ENCODE measurements at regions not wholly inside any gene's neighbourhood (a gene's known extent, or its start where the extent isn't known, plus 50 kb on each side); places are given as distances from the start of the nearest gene placed in this dataset.
"Not testable (repeated sequence)": the region's sequence is repeated elsewhere in the genome, so short reads cannot be mapped to it uniquely, and the experiment has no call there.

GRCh38 chr15:96598514-96598913 is 268.0 kb downstream of the NR2F2 start:
- no peak overlapping the region for H3K27ac Mint-ChIP-seq
- peaks cover 10% of the 10 kb centered on the region for H3K27me3 Mint-ChIP-seq

GRCh38 chr15:96599268-96599667 is 268.8 kb downstream of the NR2F2 start:
- no peak overlapping the region for H3K27ac Mint-ChIP-seq
- H3K4me3 Mint-ChIP-seq, result no peak overlapping the region
- no peaks in the 10 kb centered on the region for H3K36me3 Mint-ChIP-seq
- no peaks in the 10 kb centered on the region for H3K9me3 Mint-ChIP-seq
- no peaks in the 10 kb centered on the region for H3K4me1 Mint-ChIP-seq
- peaks cover 9% of the 10 kb centered on the region for H3K27me3 Mint-ChIP-seq

More at GRCh38 chr15:96598514-96598913, 268.0 kb downstream of the NR2F2 start:
- Mint-ChIP-seq H3K36me3 (no peaks in the 10 kb centered on the region), H3K9me3 (no peaks in the 10 kb centered on the region), H3K4me3 (no peak overlapping the region), H3K4me1 (no peaks in the 10 kb centered on the region)

GRCh38 chr15:96600350-96600749 is 269.9 kb downstream of the NR2F2 start:
- no peaks in the 10 kb centered on the region for H3K9me3 Mint-ChIP-seq
- no peak overlapping the region for H3K27ac Mint-ChIP-seq
- H3K4me3 Mint-ChIP-seq, result no peak overlapping the region
- H3K36me3 Mint-ChIP-seq, result no peaks in the 10 kb centered on the region
- peaks cover 4% of the 10 kb centered on the region for H3K27me3 Mint-ChIP-seq
- H3K4me1 Mint-ChIP-seq, result no peaks in the 10 kb centered on the region

- no peak overlapping the region for H3K27ac Mint-ChIP-seq
- H3K4me3 Mint-ChIP-seq, result no peak overlapping the region
- no peaks in the 10 kb centered on the region for H3K4me1 Mint-ChIP-seq
- H3K36me3 Mint-ChIP-seq, result no peaks in the 10 kb centered on the region
- peaks cover 2% of the 10 kb centered on the region for H3K27me3 Mint-ChIP-seq
- no peaks in the 10 kb centered on the region for H3K9me3 Mint-ChIP-seq
These were observed 276.1 kb downstream of the NR2F2 start for GRCh38 chr15:96606617-96607016.

- Mint-ChIP-seq H3K36me3 (no peaks in the 10 kb centered on the region), H3K27ac (no peak overlapping the region), H3K4me3 (no peak overlapping the region), H3K9me3 (no peaks in the 10 kb centered on the region), H3K4me1 (no peaks in the 10 kb centered on the region), H3K27me3 (peaks cover 2% of the 10 kb centered on the region)
These were observed 280.3 kb downstream of the NR2F2 start for GRCh38 chr15:96610757-96611156.

GRCh38 chr15:96612917-96613316 is 282.4 kb downstream of the NR2F2 start:
- H3K4me3 Mint-ChIP-seq, result no peak overlapping the region
- no peaks in the 10 kb centered on the region for H3K4me1 Mint-ChIP-seq
- no peak overlapping the region for H3K27ac Mint-ChIP-seq
- H3K36me3 Mint-ChIP-seq, result no peaks in the 10 kb centered on the region
- H3K27me3 Mint-ChIP-seq, result peaks cover 9% of the 10 kb centered on the region
- H3K9me3 Mint-ChIP-seq, result no peaks in the 10 kb centered on the region

- no peaks in the 10 kb centered on the region for H3K4me1 Mint-ChIP-seq
- H3K4me3 Mint-ChIP-seq, result no peak overlapping the region
- peaks cover 8% of the 10 kb centered on the region for H3K27me3 Mint-ChIP-seq
- H3K36me3 Mint-ChIP-seq, result no peaks in the 10 kb centered on the region
- H3K27ac Mint-ChIP-seq, result no peak overlapping the region
- H3K9me3 Mint-ChIP-seq, result no peaks in the 10 kb centered on the region
These were observed 288.7 kb downstream of the NR2F2 start for GRCh38 chr15:96619174-96619573.

- Mint-ChIP-seq H3K9me3 (no peaks in the 10 kb centered on the region), H3K4me1 (no peaks in the 10 kb centered on the region), H3K4me3 (no peak overlapping the region), H3K27ac (no peak overlapping the region), H3K36me3 (no peaks in the 10 kb centered on the region), H3K27me3 (peaks cover 1% of the 10 kb centered on the region)
These were observed 292.2 kb downstream of the NR2F2 start for GRCh38 chr15:96622714-96623113.

GRCh38 chr15:96625256-96625655 is 294.8 kb downstream of the NR2F2 start:
- H3K9me3 Mint-ChIP-seq, result no peaks in the 10 kb centered on the region
- H3K4me3 Mint-ChIP-seq, result no peak overlapping the region
- no peak overlapping the region for H3K27ac Mint-ChIP-seq
- H3K4me1 Mint-ChIP-seq, result no peaks in the 10 kb centered on the region
- no peaks in the 10 kb centered on the region for H3K36me3 Mint-ChIP-seq
- no peaks in the 10 kb centered on the region for H3K27me3 Mint-ChIP-seq

GRCh38 chr15:96627031-96627568 is 296.6 kb downstream of the NR2F2 start:
- H3K4me1 Mint-ChIP-seq, result no peaks in the 10 kb centered on the region
- H3K27me3 Mint-ChIP-seq, result no peaks in the 10 kb centered on the region
- H3K4me3 Mint-ChIP-seq, result no peak overlapping the region
- H3K27ac Mint-ChIP-seq, result no peak overlapping the region
- no peaks in the 10 kb centered on the region for H3K9me3 Mint-ChIP-seq
- no peaks in the 10 kb centered on the region for H3K36me3 Mint-ChIP-seq

- no peaks in the 10 kb centered on the region for H3K4me1 Mint-ChIP-seq
- no peaks in the 10 kb centered on the region for H3K27me3 Mint-ChIP-seq
- H3K36me3 Mint-ChIP-seq, result no peaks in the 10 kb centered on the region
- no peak overlapping the region for H3K27ac Mint-ChIP-seq
- no peaks in the 10 kb centered on the region for H3K9me3 Mint-ChIP-seq
- H3K4me3 Mint-ChIP-seq, result no peak overlapping the region
These were observed 299.0 kb downstream of the NR2F2 start for GRCh38 chr15:96629511-96629910.

GRCh38 chr15:96638793-96639192 is 308.3 kb downstream of the NR2F2 start:
- Mint-ChIP-seq H3K27me3 (no peaks in the 10 kb centered on the region), H3K4me3 (no peak overlapping the region), H3K27ac (no peak overlapping the region), H3K4me1 (no peaks in the 10 kb centered on the region), H3K9me3 (no peaks in the 10 kb centered on the region), H3K36me3 (peaks cover 1% of the 10 kb centered on the region)

GRCh38 chr15:96645796-96646195 is 315.3 kb downstream of the NR2F2 start:
- Mint-ChIP-seq H3K9me3 (peaks cover 1% of the 10 kb centered on the region), H3K4me3 (no peak overlapping the region), H3K27me3 (no peaks in the 10 kb centered on the region), H3K4me1 (no peaks in the 10 kb centered on the region), H3K36me3 (peaks cover 1% of the 10 kb centered on the region), H3K27ac (no peak overlapping the region)

- no peaks in the 10 kb centered on the region for H3K36me3 Mint-ChIP-seq
These were observed 318.4 kb downstream of the NR2F2 start for GRCh38 chr15:96648866-96649265.

GRCh38 chr15:96657096-96657495 is 326.6 kb downstream of the NR2F2 start:
- Mint-ChIP-seq H3K36me3 (no peaks in the 10 kb centered on the region), H3K4me3 (no peak overlapping the region), H3K4me1 (no peaks in the 10 kb centered on the region), H3K27ac (no peak overlapping the region), H3K9me3 (peaks cover 6% of the 10 kb centered on the region), H3K27me3 (peaks cover 3% of the 10 kb centered on the region)

More at GRCh38 chr15:96648866-96649265, 318.4 kb downstream of the NR2F2 start:
- Mint-ChIP-seq H3K4me3 (no peak overlapping the region), H3K9me3 (peaks cover 10% of the 10 kb centered on the region), H3K4me1 (no peaks in the 10 kb centered on the region), H3K27ac (no peak overlapping the region), H3K27me3 (peaks cover 2% of the 10 kb centered on the region)

- not testable (repeated sequence) for H3K27ac Mint-ChIP-seq, H3K4me1 Mint-ChIP-seq, H3K9me3 Mint-ChIP-seq, H3K4me3 Mint-ChIP-seq, H3K36me3 Mint-ChIP-seq, H3K27me3 Mint-ChIP-seq
These were observed 336.5 kb downstream of the NR2F2 start for GRCh38 chr15:96666979-96667378.

GRCh38 chr15:96670389-96670788 is 339.9 kb downstream of the NR2F2 start:
- no peaks in the 10 kb centered on the region for H3K9me3 Mint-ChIP-seq
- H3K4me3 Mint-ChIP-seq, result no peak overlapping the region
- no peaks in the 10 kb centered on the region for H3K4me1 Mint-ChIP-seq
- H3K27ac Mint-ChIP-seq, result no peak overlapping the region
- no peaks in the 10 kb centered on the region for H3K27me3 Mint-ChIP-seq
- no peaks in the 10 kb centered on the region for H3K36me3 Mint-ChIP-seq

All from activated naive CD4-positive, alpha-beta T cell treated with anti-CD3 and anti-CD28 coated beads, Interleukin-2, amount 50 U/mL, for 24 hours (primary cell).